ENCODE measurements at regions not wholly inside any gene's neighbourhood (a gene's known extent, or its start where the extent isn't known, plus 50 kb on each side); places are given as distances from the start of the nearest gene placed in this dataset.

GRCh38 chr2:104501342-104501741 lies 352.6 kb upstream of the POU3F3 start:
- Histone ChIP-seq H3K27me3 (no peaks in the 10 kb centered on the region), H3K36me3 (no peaks in the 10 kb centered on the region), H3K9me3 (no peaks in the 10 kb centered on the region), H3K27ac (no peak overlapping the region), H3K4me3 (no peak overlapping the region), H3K4me1 (no peaks in the 10 kb centered on the region)
- no peak for DNase-seq
- TF ChIP-seq CTCF (IDR thresholded peaks at IDR 0.05) (no peak), POLR2A (IDR thresholded peaks at IDR 0.05) (no peak)

- Histone ChIP-seq H3K4me1 (no peaks in the 10 kb centered on the region), H3K27ac (no peak overlapping the region), H3K36me3 (no peaks in the 10 kb centered on the region), H3K9me3 (no peaks in the 10 kb centered on the region), H3K4me3 (no peak overlapping the region), H3K27me3 (no peaks in the 10 kb centered on the region)
- TF ChIP-seq CTCF (IDR thresholded peaks at IDR 0.05) (no peak), POLR2A (IDR thresholded peaks at IDR 0.05) (no peak)
- no peak for DNase-seq
Measured at GRCh38 chr2:104501929-104502328, 352.0 kb upstream of the POU3F3 start.

- no peak overlapping the region for H3K4me3 ChIP-seq
- no peaks in the 10 kb centered on the region for H3K4me1 ChIP-seq
- H3K27me3 ChIP-seq: no peaks in the 10 kb centered on the region
- TF ChIP-seq CTCF (IDR thresholded peaks at IDR 0.05): no peak
- no peak for TF ChIP-seq POLR2A (IDR thresholded peaks at IDR 0.05)
- DNase-seq: no peak
- no peaks in the 10 kb centered on the region for H3K9me3 ChIP-seq
- no peaks in the 10 kb centered on the region for H3K36me3 ChIP-seq
- H3K27ac ChIP-seq: no peak overlapping the region
Measured at GRCh38 chr2:104502901-104503300, 351.0 kb upstream of the POU3F3 start.

- Histone ChIP-seq H3K4me3 (no peak overlapping the region), H3K36me3 (no peaks in the 10 kb centered on the region), H3K27me3 (no peaks in the 10 kb centered on the region), H3K4me1 (no peaks in the 10 kb centered on the region), H3K9me3 (no peaks in the 10 kb centered on the region), H3K27ac (no peak overlapping the region)
- DNase-seq: no peak
- no peak for TF ChIP-seq POLR2A (IDR thresholded peaks at IDR 0.05)
- TF ChIP-seq CTCF (IDR thresholded peaks at IDR 0.05): no peak
Measured at GRCh38 chr2:104504331-104505073, 349.4 kb upstream of the POU3F3 start.

GRCh38 chr2:104518256-104518655 lies 335.7 kb upstream of the POU3F3 start:
- no peak for TF ChIP-seq POLR2A (IDR thresholded peaks at IDR 0.05)
- no peak for TF ChIP-seq CTCF (IDR thresholded peaks at IDR 0.05)
- no peak overlapping the region for H3K4me3 ChIP-seq
- no peak overlapping the region for H3K27ac ChIP-seq
- no peaks in the 10 kb centered on the region for H3K27me3 ChIP-seq
- no peak for DNase-seq
- no peaks in the 10 kb centered on the region for H3K4me1 ChIP-seq
- H3K36me3 ChIP-seq: no peaks in the 10 kb centered on the region
- H3K9me3 ChIP-seq: no peaks in the 10 kb centered on the region

GRCh38 chr2:104521247-104521646 lies 332.7 kb upstream of the POU3F3 start:
- no peaks in the 10 kb centered on the region for H3K4me1 ChIP-seq
- DNase-seq: no peak
- no peaks in the 10 kb centered on the region for H3K9me3 ChIP-seq
- no peak for TF ChIP-seq POLR2A (IDR thresholded peaks at IDR 0.05)
- TF ChIP-seq CTCF (IDR thresholded peaks at IDR 0.05): no peak
- no peak overlapping the region for H3K4me3 ChIP-seq
- no peak overlapping the region for H3K27ac ChIP-seq
- no peaks in the 10 kb centered on the region for H3K36me3 ChIP-seq
- no peaks in the 10 kb centered on the region for H3K27me3 ChIP-seq

Data from Peyer's patch (tissue), 4 donors.